BE2C (cell line): ENCODE measurements at regions not wholly inside any gene's neighbourhood (a gene's known extent, or its start where the extent isn't known, plus 50 kb on each side); places are given as distances from the start of the nearest gene placed in this dataset.

Source experiments
- DNase-seq: peaks from one replicate; pipeline ENCODE4 v3.0.0-alpha.2; 2020
- H3K27me3 ChIP-seq: fragments of 250-450 bp; sonication (Bioruptor Pico); 2 replicates; pipeline ENCODE4 v1.5.1; 2020; ENCODE audit warnings: mild to moderate bottlenecking
- H3K36me3 ChIP-seq: fragments of 250-450 bp; sonication (Bioruptor Pico); 2 replicates; pipeline ENCODE4 v1.5.1; 2020; ENCODE audit warnings: mild to moderate bottlenecking
- H3K4me1 ChIP-seq: fragments of 250-450 bp; sonication (Bioruptor Pico); 2 replicates; pipeline ENCODE4 v1.5.1; 2020
- H3K4me3 ChIP-seq: 2 replicates; pipeline ENCODE4 v1.5.1; 2011; ENCODE audit warnings: low read depth, low read length
- H3K9me3 ChIP-seq: fragments of 250-450 bp; sonication (Bioruptor Pico); 2 replicates; pipeline ENCODE4 v1.5.1; 2020
- CTCF ChIP-seq: IDR thresholded peaks from 2 replicates; pipeline ENCODE4 v1.5.1; 2012; ENCODE audit warnings: mild to moderate bottlenecking, low read depth, low read length

DNA sequence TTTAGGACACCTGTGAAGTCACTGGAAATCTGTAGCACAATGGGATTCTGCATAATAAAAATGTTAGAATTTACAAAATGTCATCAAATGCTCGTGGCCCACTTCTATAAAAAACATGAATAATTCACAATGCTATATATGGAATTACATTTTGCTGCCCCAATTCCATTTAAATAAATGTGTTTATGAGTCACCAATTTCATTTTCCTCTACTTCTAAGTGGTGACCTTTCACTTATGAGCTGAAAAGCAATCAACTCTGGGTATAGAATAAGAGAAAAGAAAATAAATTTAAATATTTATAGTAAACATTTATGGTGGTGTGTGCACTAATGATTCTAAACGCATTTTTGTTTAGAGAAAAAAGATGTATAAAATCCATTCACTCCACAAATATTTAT is 516.7 kb upstream of the MIR17HG start:
- H3K36me3 ChIP-seq = no peaks in the 10 kb centered on the region
- no peaks in the 10 kb centered on the region for H3K27me3 ChIP-seq
- DNase-seq = no peak
- H3K4me1 ChIP-seq = peaks cover 4% of the 10 kb centered on the region
- no peaks in the 10 kb centered on the region for H3K9me3 ChIP-seq
- no peak overlapping the region for H3K4me3 ChIP-seq
- TF ChIP-seq CTCF = no peak

- Histone ChIP-seq H3K9me3 (no peaks in the 10 kb centered on the region), H3K4me3 (no peak overlapping the region), H3K27me3 (no peaks in the 10 kb centered on the region), H3K36me3 (no peaks in the 10 kb centered on the region), H3K4me1 (peaks cover 6% of the 10 kb centered on the region)
- TF ChIP-seq CTCF = no peak
- no peak for DNase-seq
Observed at GRCh38 chr13:90833951-90834350, 513.5 kb upstream of the MIR17HG start.

GRCh38 chr13:90834700-90835099 is 512.8 kb upstream of the MIR17HG start:
- TF ChIP-seq CTCF = no peak
- DNase-seq = no peak

DNA sequence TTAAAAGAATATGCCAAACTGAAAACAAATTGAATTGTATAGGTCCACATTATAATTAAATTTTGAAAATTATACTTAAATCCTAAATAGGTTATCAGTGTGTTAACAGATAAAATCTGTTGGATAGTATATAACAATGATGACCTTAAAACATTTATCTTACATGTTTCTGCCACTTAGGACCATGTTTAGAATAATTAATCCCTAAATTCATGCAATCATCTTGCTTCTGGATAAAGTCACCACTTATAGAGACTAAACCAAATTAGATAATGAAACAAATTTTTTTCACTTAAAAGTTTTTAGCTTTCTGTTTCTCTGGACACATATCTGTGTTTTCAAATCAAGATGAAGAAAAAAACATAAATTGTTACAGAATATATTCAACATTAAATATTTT is 511.7 kb upstream of the MIR17HG start:
- H3K4me1 ChIP-seq = peaks cover 6% of the 10 kb centered on the region
- H3K27me3 ChIP-seq = no peaks in the 10 kb centered on the region
- TF ChIP-seq CTCF = no peak
- DNase-seq = no peak
- no peaks in the 10 kb centered on the region for H3K9me3 ChIP-seq
- no peak overlapping the region for H3K4me3 ChIP-seq
- H3K36me3 ChIP-seq = no peaks in the 10 kb centered on the region

More at GRCh38 chr13:90834700-90835099, 512.8 kb upstream of the MIR17HG start:
- H3K9me3 ChIP-seq = no peaks in the 10 kb centered on the region
- no peak overlapping the region for H3K4me3 ChIP-seq
- H3K27me3 ChIP-seq = no peaks in the 10 kb centered on the region
- no peaks in the 10 kb centered on the region for H3K36me3 ChIP-seq
- H3K4me1 ChIP-seq = peaks cover 6% of the 10 kb centered on the region

DNA sequence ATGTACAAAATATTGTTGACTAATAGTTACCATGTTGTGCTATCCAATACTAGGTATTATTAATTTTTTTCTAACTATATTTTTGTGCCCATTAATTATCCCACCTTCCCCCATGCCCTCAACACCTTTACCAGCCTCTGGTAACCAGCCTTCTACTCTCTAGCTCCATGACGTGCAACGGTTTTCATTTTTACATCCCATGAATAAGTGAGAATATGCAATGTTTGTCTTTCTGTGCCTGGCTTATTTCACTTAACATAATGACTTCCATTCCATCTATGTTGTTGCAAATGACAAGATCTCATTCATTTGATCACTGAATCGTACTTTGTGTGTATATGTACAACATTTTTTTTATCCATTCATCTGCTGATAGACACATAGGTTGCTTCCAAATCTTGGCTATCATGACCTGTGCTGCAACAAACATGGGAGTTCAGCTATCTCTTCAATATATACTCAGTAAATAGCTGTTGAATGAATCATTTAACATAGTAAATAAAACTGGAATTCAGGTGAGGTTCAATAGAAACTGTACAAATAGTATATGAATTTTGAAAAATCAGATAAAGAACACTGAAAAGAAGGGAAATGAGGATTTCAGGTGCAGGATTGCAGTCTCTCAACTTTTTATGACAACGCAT is 509.0 kb upstream of the MIR17HG start:
- H3K27me3 ChIP-seq = no peaks in the 10 kb centered on the region
- H3K4me1 ChIP-seq = peaks cover 6% of the 10 kb centered on the region
- H3K4me3 ChIP-seq = no peak overlapping the region
- H3K36me3 ChIP-seq = no peaks in the 10 kb centered on the region
- no peak for DNase-seq
- no peak for TF ChIP-seq CTCF
- H3K9me3 ChIP-seq = no peaks in the 10 kb centered on the region

GRCh38 chr13:90839061-90839460 is 508.4 kb upstream of the MIR17HG start:
- Histone ChIP-seq H3K4me3 (no peak overlapping the region), H3K4me1 (peaks cover 3% of the 10 kb centered on the region; the same call in 1 of the 2 replicates), H3K36me3 (no peaks in the 10 kb centered on the region), H3K9me3 (no peaks in the 10 kb centered on the region), H3K27me3 (no peaks in the 10 kb centered on the region)
- no peak for DNase-seq
- TF ChIP-seq CTCF = no peak
